ENCODE measurements at regions not wholly inside any gene's neighbourhood (a gene's known extent, or its start where the extent isn't known, plus 50 kb on each side); places are given as distances from the start of the nearest gene placed in this dataset.

DNA sequence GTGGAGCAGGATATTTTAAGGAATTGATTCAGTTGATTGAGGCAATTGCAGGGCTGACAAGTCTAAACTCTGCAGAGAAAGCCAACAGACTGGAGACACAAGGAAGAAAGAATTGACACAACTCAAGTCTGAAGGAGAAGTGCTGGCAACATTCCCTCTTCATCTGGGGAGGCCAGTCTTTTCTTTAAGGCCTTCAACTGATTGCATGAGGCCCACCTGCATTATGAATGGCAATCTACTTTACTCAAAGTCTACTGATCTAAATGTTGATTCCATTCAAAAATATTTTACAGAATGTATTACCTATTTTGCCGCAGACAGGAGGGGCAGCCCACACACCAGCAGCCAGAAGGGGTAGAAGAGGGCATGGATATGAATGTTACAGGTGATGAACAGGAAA lies 425.2 kb downstream of the PCDH10 start:
- no peak overlapping the region for H3K4me3 ChIP-seq (replicated peaks in 1 of 3; ENCODE audit: insufficient read depth in 1 of 3, low read depth in 1 of 3, low read length in 3 of 3)
- no peaks in the 10 kb centered on the region for H3K9me1 ChIP-seq (replicated peaks; ENCODE audit: control insufficient read depth, extremely low read depth, insufficient read depth, low read length)
- no TSS peak for BruUV-seq (replicated peaks)
- no peak overlapping the region for H3K27ac ChIP-seq (ENCODE audit: insufficient read depth, low read depth, low read length)
- no peak overlapping the region for H3K4me2 ChIP-seq (ENCODE audit: insufficient read depth, low read length)
- intact Hi-C loops (cut with micrococcal nuclease) (no loop called here), dilution Hi-C loops (cut with MboI; ENCODE audit: extremely low pct_ligation_motif_present, low sequenced_read_pairs) (no loop called here)
- no peak overlapping the region for H3K9ac ChIP-seq (replicated peaks; ENCODE audit: extremely low read depth, insufficient read depth, low read length)
- no peaks in the 10 kb centered on the region for H3K27me3 ChIP-seq (ENCODE audit: control insufficient read depth in 2 of 2, insufficient read depth in 2 of 2, low read length in 2 of 2)
- H3K9me3 ChIP-seq (replicated peaks; ENCODE audit: control insufficient read depth, insufficient read depth, low read length) = no peaks in the 10 kb centered on the region
- no peaks in the 10 kb centered on the region for H3K36me3 ChIP-seq (ENCODE audit: control insufficient read depth in 2 of 2, extremely low read depth in 1 of 2, insufficient read depth in 2 of 2, low read length in 2 of 2)
- H4K20me1 ChIP-seq (replicated peaks; ENCODE audit: control insufficient read depth, extremely low read depth, insufficient read depth, low read length) = no peaks in the 10 kb centered on the region
- CTCF ChIA-PET = no interaction called here
- TF ChIP-seq GATA2 (IDR thresholded peaks at IDR 0.05; ENCODE audit: insufficient read depth, insufficient read length, low read depth, low read length) (no peak), POLR2A (IDR thresholded peaks at IDR 0.05; ENCODE audit: low read depth, low read length) (no peak), FOS (IDR thresholded peaks at IDR 0.05; ENCODE audit: borderline replicate concordance, insufficient read depth, low read length) (no peak), MYC (IDR thresholded peaks at IDR 0.05; ENCODE audit: low read depth, low read length) (no peak), POLR2AphosphoS5 (IDR thresholded peaks at IDR 0.05; ENCODE audit: insufficient read depth, low read depth, low read length) (no peak), JUN (IDR thresholded peaks at IDR 0.05; ENCODE audit: borderline replicate concordance, insufficient read depth, insufficient read length, low read depth) (no peak), EZH2 (IDR thresholded peaks at IDR 0.05; ENCODE audit: borderline replicate concordance, low read depth, low read length, severe bottlenecking) (no peak)
- TF ChIP-seq, protein P1, sequence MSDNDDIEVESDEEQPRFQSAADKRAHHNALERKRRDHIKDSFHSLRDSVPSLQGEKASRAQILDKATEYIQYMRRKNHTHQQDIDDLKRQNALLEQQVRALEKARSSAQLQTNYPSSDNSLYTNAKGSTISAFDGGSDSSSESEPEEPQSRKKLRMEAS (IDR thresholded peaks at IDR 0.05; ENCODE audit: insufficient read depth, insufficient read length) = no peak
- TF ChIP-seq, protein P2, sequence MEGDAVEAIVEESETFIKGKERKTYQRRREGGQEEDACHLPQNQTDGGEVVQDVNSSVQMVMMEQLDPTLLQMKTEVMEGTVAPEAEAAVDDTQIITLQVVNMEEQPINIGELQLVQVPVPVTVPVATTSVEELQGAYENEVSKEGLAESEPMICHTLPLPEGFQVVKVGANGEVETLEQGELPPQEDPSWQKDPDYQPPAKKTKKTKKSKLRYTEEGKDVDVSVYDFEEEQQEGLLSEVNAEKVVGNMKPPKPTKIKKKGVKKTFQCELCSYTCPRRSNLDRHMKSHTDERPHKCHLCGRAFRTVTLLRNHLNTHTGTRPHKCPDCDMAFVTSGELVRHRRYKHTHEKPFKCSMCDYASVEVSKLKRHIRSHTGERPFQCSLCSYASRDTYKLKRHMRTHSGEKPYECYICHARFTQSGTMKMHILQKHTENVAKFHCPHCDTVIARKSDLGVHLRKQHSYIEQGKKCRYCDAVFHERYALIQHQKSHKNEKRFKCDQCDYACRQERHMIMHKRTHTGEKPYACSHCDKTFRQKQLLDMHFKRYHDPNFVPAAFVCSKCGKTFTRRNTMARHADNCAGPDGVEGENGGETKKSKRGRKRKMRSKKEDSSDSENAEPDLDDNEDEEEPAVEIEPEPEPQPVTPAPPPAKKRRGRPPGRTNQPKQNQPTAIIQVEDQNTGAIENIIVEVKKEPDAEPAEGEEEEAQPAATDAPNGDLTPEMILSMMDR (IDR thresholded peaks at IDR 0.05; ENCODE audit: extremely low read depth in 1 of 2, insufficient read depth in 1 of 2, low read depth in 1 of 2, low read length in 2 of 2) = no peak
- DNase-seq (ENCODE audit: low read depth, low spot score) (no peak), FAIRE-seq (no peak)
- H3K4me1 ChIP-seq (ENCODE audit: control insufficient read depth, extremely low read depth, insufficient read depth, low read length) = no peaks in the 10 kb centered on the region
- no peaks in the 10 kb centered on the region for H3K79me2 ChIP-seq (ENCODE audit: control insufficient read depth, insufficient read depth, low read length)
- POLR2A ChIA-PET = no interaction called here
- no peak overlapping the region for H2AFZ ChIP-seq (ENCODE audit: low read depth, low read length)
